Inflammatory macrophage treated with lipopolysaccharide for 4 hours (primary cell): ENCODE measurements at regions not wholly inside any gene's neighbourhood (a gene's known extent, or its start where the extent isn't known, plus 50 kb on each side); places are given as distances from the start of the nearest gene placed in this dataset.

ENCODE experiments used
- DNase-seq: peaks from one replicate; pipeline ENCODE4 v3.0.0-alpha.2; 2020

GRCh38 chr21:41605178-41605933, 97.4 kb upstream of the TMPRSS2 start:
- no peak for DNase-seq

GRCh38 chr21:41604583-41605041, 96.7 kb upstream of the TMPRSS2 start:
- no peak for DNase-seq

- no peak for DNase-seq
Observed at GRCh38 chr21:41603476-41603875, 95.5 kb upstream of the TMPRSS2 start.

GRCh38 chr21:41602531-41602930, 94.6 kb upstream of the TMPRSS2 start:
- no peak for DNase-seq

GRCh38 chr21:41601573-41602368, 93.8 kb upstream of the TMPRSS2 start:
- no peak for DNase-seq

- DNase-seq, result no peak
Observed at GRCh38 chr21:41600961-41601572, 93.1 kb upstream of the TMPRSS2 start.

- no peak for DNase-seq
Observed at GRCh38 chr21:41600556-41600955, 92.6 kb upstream of the TMPRSS2 start.

- DNase-seq, result no peak
Observed at GRCh38 chr21:41600116-41600515, 92.2 kb upstream of the TMPRSS2 start.

- peak; percentile 10 for DNase-seq
Observed at GRCh38 chr21:41598561-41599431, 90.8 kb upstream of the TMPRSS2 start.

- no peak for DNase-seq
Observed at GRCh38 chr21:41597811-41598231, 89.9 kb upstream of the TMPRSS2 start.

- no peak for DNase-seq
Observed at GRCh38 chr21:41597227-41597626, 89.3 kb upstream of the TMPRSS2 start.

- no peak for DNase-seq
Observed at GRCh38 chr21:41596241-41596925, 88.4 kb upstream of the TMPRSS2 start.

- no peak for DNase-seq
Observed at GRCh38 chr21:41594268-41594667, 86.3 kb upstream of the TMPRSS2 start.

GRCh38 chr21:41593760-41594138, 85.8 kb upstream of the TMPRSS2 start:
- no peak for DNase-seq

GRCh38 chr21:41593051-41593759, 85.2 kb upstream of the TMPRSS2 start:
- no peak for DNase-seq

GRCh38 chr21:41589620-41590175, 81.7 kb upstream of the TMPRSS2 start:
- no peak for DNase-seq

GRCh38 chr21:41589131-41589530, 81.2 kb upstream of the TMPRSS2 start:
- DNase-seq, result no peak

- no peak for DNase-seq
Observed at GRCh38 chr21:41585199-41585994, 77.4 kb upstream of the TMPRSS2 start.

GRCh38 chr21:41584603-41585176, 76.7 kb upstream of the TMPRSS2 start:
- DNase-seq, result no peak

GRCh38 chr21:41583274-41583790, 75.4 kb upstream of the TMPRSS2 start:
- no peak for DNase-seq
